Esophagus squamous epithelium (tissue), 5 donors: ENCODE measurements at regions not wholly inside any gene's neighbourhood (a gene's known extent, or its start where the extent isn't known, plus 50 kb on each side); places are given as distances from the start of the nearest gene placed in this dataset.

Experiments used
- DNase-seq: peaks from one replicate; lab custom pipeline; 2025; lab: John Stamatoyannopoulos, UW
- H3K27ac ChIP-seq, 4 donors: fragments of 200-600 bp; sonication (generic); one replicate each; pipeline ENCODE4 v1.5.1; 2016 to 2019; ENCODE audit warnings: mild to moderate bottlenecking in 1 of 4
- H3K27me3 ChIP-seq, 4 donors: fragments of 200-600 bp; sonication (generic); 1 replicate in 3 of 4; 2 replicates in 1 of 4; pipeline versions ENCODE4 v1.5.1 to v1.6.0; 2017 to 2021; ENCODE audit warnings: antibody characterized with exemption in 1 of 4
- H3K36me3 ChIP-seq, 3 donors: fragments of 200-600 bp; sonication (generic); one replicate each; pipeline ENCODE4 v1.5.1; 2016 to 2019
- H3K4me1 ChIP-seq, 3 donors: fragments of 200-600 bp; sonication (generic); one replicate each; pipeline ENCODE4 v1.5.1; 2017 to 2019
- H3K4me3 ChIP-seq, 4 donors: fragments of 200-600 bp; sonication (generic); 1 replicate in 3 of 4; 2 replicates in 1 of 4; pipeline ENCODE4 v1.5.1; 2016 to 2019; ENCODE audit warnings: mild to moderate bottlenecking in 2 of 4, moderate library complexity in 1 of 4
- H3K9me3 ChIP-seq, 3 donors: fragments of 200-600 bp; sonication (generic); one replicate each; pipeline ENCODE4 v1.5.1; 2016 to 2019
- POLR2A ChIP-seq, 4 donors: fragments of 450-650 bp; IDR thresholded peaks; one replicate each; pipeline ENCODE4 v1.6.1; 2017; ENCODE audit warnings: antibody characterized with exemption in 4 of 4, mild to moderate bottlenecking in 4 of 4, moderate library complexity in 3 of 4
- WGBS, 2 donors: methylation state at CpG; one replicate each; pipeline ENCODE4 v1.1.5; 2018; 5-methylcytosine and 5-hydroxymethylcytosine counted together
- intact Hi-C: fragments of 100-400 bp; cut with DNase I; formaldehyde crosslinking; loops from one replicate; pipeline ENCODE4 v1.15.0; 2022
- TF ChIP-seq, protein P1 (sequence below), 6 experiments: fragments of 450-650 bp in 4 of 6; fragments of 200-600 bp in 2 of 6; sonication (generic) in 2 of 6; IDR thresholded peaks; one replicate each; pipeline ENCODE4 v1.5.1; 2016 to 2019; ENCODE audit warnings: antibody characterized with exemption in 6 of 6, mild to moderate bottlenecking in 4 of 6, moderate library complexity in 4 of 6
- donor health status: DM: yes; HTN: yes; CAD: no.

DNA sequence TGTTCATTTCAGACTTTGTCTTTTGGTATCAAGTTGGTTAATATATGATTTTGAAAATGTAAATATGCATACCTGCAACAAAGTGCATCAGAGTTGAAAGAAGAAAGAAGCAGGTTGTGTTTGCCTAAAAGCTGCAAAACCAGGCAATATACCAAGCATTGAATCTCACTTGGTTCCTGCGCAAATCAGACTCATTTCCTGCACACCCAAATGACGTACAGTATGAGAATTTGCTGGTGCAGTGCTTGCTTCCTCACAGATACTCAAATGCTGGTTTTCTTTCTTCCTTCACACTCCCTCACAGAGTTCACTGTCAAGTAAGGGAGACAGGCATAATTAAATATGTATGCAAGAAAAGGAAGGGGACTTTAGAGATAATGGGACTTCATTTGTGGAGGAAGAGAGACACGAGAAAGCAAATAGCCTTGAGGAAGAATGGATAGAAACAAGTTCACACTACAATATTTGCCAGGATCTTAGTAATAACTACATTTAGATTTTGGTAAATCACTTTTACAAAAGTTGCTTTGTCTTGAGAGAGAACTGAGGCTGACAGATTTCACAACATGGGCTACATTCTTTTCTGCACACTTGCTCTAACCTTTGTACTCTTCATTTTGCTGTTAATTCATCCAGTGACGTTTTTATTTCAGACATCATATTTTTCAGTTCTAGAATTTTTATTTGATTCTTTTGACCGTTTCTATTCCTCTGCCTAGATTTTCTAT is 56.9 kb upstream of the AOAH start:
- intact Hi-C loops = no loop called here
- TF ChIP-seq POLR2A (IDR thresholded peaks at IDR 0.05) = peak in 1 of 4 donors; percentile 12
- TF ChIP-seq, protein P1, sequence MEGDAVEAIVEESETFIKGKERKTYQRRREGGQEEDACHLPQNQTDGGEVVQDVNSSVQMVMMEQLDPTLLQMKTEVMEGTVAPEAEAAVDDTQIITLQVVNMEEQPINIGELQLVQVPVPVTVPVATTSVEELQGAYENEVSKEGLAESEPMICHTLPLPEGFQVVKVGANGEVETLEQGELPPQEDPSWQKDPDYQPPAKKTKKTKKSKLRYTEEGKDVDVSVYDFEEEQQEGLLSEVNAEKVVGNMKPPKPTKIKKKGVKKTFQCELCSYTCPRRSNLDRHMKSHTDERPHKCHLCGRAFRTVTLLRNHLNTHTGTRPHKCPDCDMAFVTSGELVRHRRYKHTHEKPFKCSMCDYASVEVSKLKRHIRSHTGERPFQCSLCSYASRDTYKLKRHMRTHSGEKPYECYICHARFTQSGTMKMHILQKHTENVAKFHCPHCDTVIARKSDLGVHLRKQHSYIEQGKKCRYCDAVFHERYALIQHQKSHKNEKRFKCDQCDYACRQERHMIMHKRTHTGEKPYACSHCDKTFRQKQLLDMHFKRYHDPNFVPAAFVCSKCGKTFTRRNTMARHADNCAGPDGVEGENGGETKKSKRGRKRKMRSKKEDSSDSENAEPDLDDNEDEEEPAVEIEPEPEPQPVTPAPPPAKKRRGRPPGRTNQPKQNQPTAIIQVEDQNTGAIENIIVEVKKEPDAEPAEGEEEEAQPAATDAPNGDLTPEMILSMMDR (IDR thresholded peaks at IDR 0.05) = no peak
- H3K4me1 ChIP-seq = peaks cover 10 to 19% (median 11%) of the 10 kb centered on the region in 3 donors
- no peak for DNase-seq
- WGBS, 2 donors = 43 to 55% methylated on average over 5 of the region's 5 CpGs
- H3K9me3 ChIP-seq = no peaks in the 10 kb centered on the region
- H3K36me3 ChIP-seq = no peaks in the 10 kb centered on the region
- H3K27me3 ChIP-seq = no peaks in the 10 kb centered on the region
- no peak overlapping the region for H3K4me3 ChIP-seq
- H3K27ac ChIP-seq = no peak overlapping the region

DNA sequence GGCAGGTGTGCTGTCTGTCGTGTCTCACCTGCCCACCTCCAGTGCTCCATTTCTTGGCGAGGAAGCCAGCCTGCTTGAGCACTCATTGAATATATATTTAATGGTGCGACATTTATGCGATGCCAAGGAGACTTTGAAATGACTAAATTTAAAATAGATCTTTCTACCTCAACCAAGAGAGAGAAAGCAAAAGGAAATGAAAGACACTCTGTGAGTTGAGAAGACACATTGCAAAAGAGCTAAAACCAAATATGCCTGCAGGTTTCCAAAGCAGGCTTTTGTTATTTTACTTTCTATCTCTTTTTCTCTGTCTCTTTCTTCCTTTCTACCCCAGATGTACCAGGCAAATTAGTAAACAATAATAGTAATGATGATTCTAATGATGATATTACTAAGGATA is 53.6 kb upstream of the AOAH start:
- intact Hi-C loops = no loop called here
- Histone ChIP-seq H3K27ac (peak overlapping the region in 1 of 4 donors; percentile 44), H3K36me3 (no peaks in the 10 kb centered on the region), H3K4me1 (no peaks in the 10 kb centered on the region), H3K9me3 (no peaks in the 10 kb centered on the region), H3K27me3 (no peaks in the 10 kb centered on the region), H3K4me3 (no peak overlapping the region)
- WGBS, 2 donors = 76 to 89% methylated on average over 4 of the region's 4 CpGs
- no peak for TF ChIP-seq POLR2A (IDR thresholded peaks at IDR 0.05)
- TF ChIP-seq, protein P1 (IDR thresholded peaks at IDR 0.05) = no peak
- DNase-seq = no peak

DNA sequence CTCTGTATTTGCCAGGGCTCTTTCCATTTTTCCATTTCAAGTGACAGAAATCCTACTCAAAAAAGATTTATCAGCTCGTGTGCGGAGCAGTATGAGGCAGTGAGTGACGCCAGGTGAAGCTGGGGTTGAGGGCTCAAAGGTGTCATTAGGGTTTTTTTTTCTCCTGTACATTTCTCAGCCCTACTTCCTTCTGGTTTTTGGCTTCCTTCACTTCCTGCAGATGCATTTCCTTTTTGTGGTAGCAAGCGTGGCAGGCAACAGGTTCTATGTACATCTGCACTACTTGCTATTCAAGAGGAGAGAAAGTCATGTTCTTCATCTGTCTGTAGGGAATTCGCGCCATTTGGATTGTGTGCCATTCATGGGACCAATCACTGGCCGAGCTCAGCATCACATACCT is 52.8 kb upstream of the AOAH start:
- Histone ChIP-seq H3K27ac (peak overlapping the region in 1 of 4 donors; percentile 44), H3K4me1 (no peaks in the 10 kb centered on the region), H3K27me3 (no peaks in the 10 kb centered on the region), H3K9me3 (no peaks in the 10 kb centered on the region), H3K4me3 (no peak overlapping the region), H3K36me3 (no peaks in the 10 kb centered on the region)
- no peak for TF ChIP-seq POLR2A (IDR thresholded peaks at IDR 0.05)
- TF ChIP-seq, protein P1 (IDR thresholded peaks at IDR 0.05) = no peak
- DNase-seq = no peak
- 63 to 72% methylated on average over 7 of the region's 7 CpGs for WGBS, 2 donors
- intact Hi-C loops = no loop called here

DNA sequence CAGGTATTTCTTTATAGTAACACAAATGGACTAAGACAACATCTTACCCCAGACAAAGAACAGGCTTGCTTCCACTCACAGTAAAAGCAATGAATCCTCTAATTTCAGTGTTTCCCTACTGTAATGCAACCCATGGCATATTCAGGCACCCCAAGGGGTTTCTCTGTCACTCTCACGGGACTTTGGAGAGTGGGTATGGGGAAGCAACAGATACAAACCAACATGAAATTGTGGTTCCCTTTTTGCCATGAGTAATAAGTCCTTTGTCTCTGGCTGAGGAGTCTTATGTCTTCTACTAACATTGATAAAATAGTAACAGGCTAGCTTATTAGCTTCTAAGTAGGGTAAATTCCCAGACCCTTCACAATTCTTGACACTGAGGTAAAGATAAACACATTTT is 51.4 kb upstream of the AOAH start:
- H3K9me3 ChIP-seq = no peaks in the 10 kb centered on the region
- H3K4me1 ChIP-seq = no peaks in the 10 kb centered on the region
- no peak for TF ChIP-seq POLR2A (IDR thresholded peaks at IDR 0.05)
- TF ChIP-seq, protein P1 (IDR thresholded peaks at IDR 0.05) = no peak
- H3K27ac ChIP-seq = peak overlapping the region in 1 of 4 donors; percentile 9
- WGBS, 2 donors = 77 to 82% methylated on average over 1 of the region's 1 CpG
- no peaks in the 10 kb centered on the region for H3K27me3 ChIP-seq
- DNase-seq = no peak
- H3K4me3 ChIP-seq = no peak overlapping the region
- intact Hi-C loops = no loop called here
- no peaks in the 10 kb centered on the region for H3K36me3 ChIP-seq

DNA sequence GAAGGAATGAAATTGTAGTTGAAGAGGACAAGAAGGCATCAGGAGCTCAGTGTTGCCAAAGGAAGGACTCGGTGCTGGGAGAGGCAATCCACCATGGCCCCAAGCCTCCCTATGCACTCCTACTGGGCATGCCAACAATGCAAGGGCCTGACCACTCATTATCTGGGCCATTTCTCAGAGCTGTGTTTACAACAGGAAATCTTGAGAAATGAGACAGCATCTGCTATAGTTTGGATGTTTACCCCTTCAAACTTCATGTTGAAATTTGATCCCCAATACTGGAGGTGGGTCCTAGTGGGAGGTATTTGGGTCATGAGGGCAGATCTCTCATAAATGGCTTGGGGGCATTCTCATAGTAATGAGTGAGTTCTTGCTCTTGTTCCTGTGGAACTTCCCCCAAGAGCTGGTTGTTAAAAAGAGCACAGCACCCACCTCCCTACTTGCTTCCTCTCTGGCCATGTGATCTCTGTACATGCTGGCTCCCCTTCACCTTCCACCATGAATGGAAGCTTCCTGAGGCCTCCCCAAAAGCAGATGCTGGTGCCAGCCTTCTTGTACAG is 50.8 kb upstream of the AOAH start:
- no peak for DNase-seq
- Histone ChIP-seq H3K4me1 (no peaks in the 10 kb centered on the region), H3K36me3 (no peaks in the 10 kb centered on the region), H3K27me3 (no peaks in the 10 kb centered on the region), H3K4me3 (no peak overlapping the region), H3K9me3 (no peaks in the 10 kb centered on the region), H3K27ac (peak overlapping the region in 1 of 4 donors; percentile 9)
- TF ChIP-seq POLR2A (IDR thresholded peaks at IDR 0.05) = no peak
- TF ChIP-seq, protein P1 (IDR thresholded peaks at IDR 0.05) = no peak
- intact Hi-C loops = no loop called here
- WGBS, 2 donors = 78 to 80% methylated on average over 1 of the region's 1 CpG
